Neural progenitor cell (in vitro differentiated cells): ENCODE measurements at regions not wholly inside any gene's neighbourhood (a gene's known extent, or its start where the extent isn't known, plus 50 kb on each side); places are given as distances from the start of the nearest gene placed in this dataset.
A peak's percentile ranks its signal among the peaks of the same experiment; 100 is the strongest.

Experiments
- DNase-seq: peaks from one replicate; pipeline ENCODE4 v3.0.0-alpha.2; 2016; ENCODE audit warnings: low spot score
- H2AFZ ChIP-seq: fragments of 200-600 bp; sonication (generic); replicated peaks from 2 replicates; pipeline ENCODE4 v1.6.1; 2016; ENCODE audit warnings: antibody characterized with exemption
- H3F3A ChIP-seq: fragments of 200-600 bp; sonication (generic); 2 replicates; pipeline ENCODE4 v1.6.1; 2016; ENCODE audit warnings: antibody characterized with exemption, low read depth
- H3K27ac ChIP-seq: fragments of 200-600 bp; sonication (generic); 2 replicates; pipeline ENCODE4 v1.5.1; 2016; ENCODE audit warnings: mild to moderate bottlenecking
- H3K27me3 ChIP-seq: fragments of 200-600 bp; sonication (generic); 2 replicates; pipeline ENCODE4 v1.6.1; 2016; ENCODE audit warnings: mild to moderate bottlenecking, moderate library complexity
- H3K36me3 ChIP-seq: fragments of 200-600 bp; sonication (generic); 2 replicates; pipeline ENCODE4 v1.5.1; 2016
- H3K4me1 ChIP-seq: fragments of 200-600 bp; sonication (generic); 2 replicates; pipeline ENCODE4 v1.6.1; 2016; ENCODE audit warnings: mixed run types
- H3K4me2 ChIP-seq: fragments of 200-600 bp; sonication (generic); 2 replicates; pipeline ENCODE4 v1.6.1; 2016
- H3K4me3 ChIP-seq: fragments of 200-600 bp; sonication (generic); 2 replicates; pipeline ENCODE4 v1.5.1; 2016
- H3K79me2 ChIP-seq: fragments of 200-600 bp; sonication (generic); 2 replicates; pipeline ENCODE4 v1.6.1; 2016; ENCODE audit warnings: low read depth
- H3K9ac ChIP-seq: fragments of 200-600 bp; sonication (generic); 2 replicates; pipeline ENCODE4 v1.6.1; 2016
- H3K9me3 ChIP-seq: fragments of 200-600 bp; sonication (generic); 2 replicates; pipeline ENCODE4 v1.5.1; 2016; ENCODE audit warnings: low read depth
- H4K20me1 ChIP-seq: fragments of 200-600 bp; sonication (generic); 2 replicates; pipeline ENCODE4 v1.6.1; 2016; ENCODE audit warnings: low read depth
- H3K27ac Mint-ChIP-seq: 3 replicates; pipeline ENCODE4 v1.8.0; 2021; ENCODE audit warnings: mixed read lengths
- H3K27me3 Mint-ChIP-seq: 2 replicates; pipeline ENCODE4 v1.8.0; 2022; ENCODE audit warnings: low read depth, mild to moderate bottlenecking, inconsistent platforms, moderate library complexity, mixed read lengths; ENCODE audit not compliant: insufficient read depth
- H3K36me3 Mint-ChIP-seq: 3 replicates; pipeline ENCODE4 v1.8.0; 2021; ENCODE audit warnings: mixed read lengths
- H3K4me1 Mint-ChIP-seq: 3 replicates; pipeline ENCODE4 v1.8.0; 2021; ENCODE audit warnings: mixed read lengths
- H3K4me3 Mint-ChIP-seq: 3 replicates; pipeline ENCODE4 v1.8.0; 2021; ENCODE audit warnings: mild to moderate bottlenecking, moderate library complexity, mixed read lengths
- H3K9me3 Mint-ChIP-seq: 3 replicates; pipeline ENCODE4 v1.8.0; 2020; ENCODE audit warnings: mixed read lengths
- EZH2 ChIP-seq: fragments of 200-600 bp; sonication (generic); IDR thresholded peaks from 2 replicates; pipeline ENCODE4 v1.6.1; 2017; ENCODE audit warnings: antibody characterized with exemption, mild to moderate bottlenecking, moderate library complexity
- EZH2phosphoT487 ChIP-seq: fragments of 200-600 bp; sonication (generic); IDR thresholded peaks from 2 replicates; pipeline ENCODE4 v1.6.1; 2017; ENCODE audit warnings: antibody characterized with exemption
- TF ChIP-seq, protein P1 (sequence below): fragments of 200-600 bp; sonication (generic); IDR thresholded peaks from 2 replicates; pipeline ENCODE4 v1.5.1; 2017; ENCODE audit warnings: antibody characterized with exemption, mild to moderate bottlenecking

DNA sequence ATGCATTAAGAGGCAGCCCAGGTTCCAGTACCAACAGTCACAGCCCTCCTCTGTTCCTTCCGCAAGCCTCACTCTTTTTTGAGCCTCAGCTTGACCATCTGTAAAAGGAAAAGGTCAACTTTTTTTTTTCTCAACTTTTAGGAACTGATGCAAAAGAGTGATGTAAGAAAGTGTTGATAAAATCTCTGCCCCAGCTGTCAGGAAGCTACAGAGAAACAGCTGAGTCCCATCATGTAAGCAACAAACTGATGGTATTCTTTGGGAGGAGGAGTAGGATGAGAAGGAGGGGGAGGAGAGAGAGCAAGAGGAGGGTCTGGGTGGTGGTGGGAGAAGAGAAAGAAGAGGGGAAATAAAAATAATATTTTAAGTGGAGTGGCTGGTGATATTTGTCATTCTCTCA lies 233.9 kb upstream of the TSHZ3 start:
- DNase-seq = no peak
- H3K4me3 Mint-ChIP-seq = no peak overlapping the region
- Histone ChIP-seq H2AFZ (peak overlapping the region; percentile 76), H3K9ac (no peak overlapping the region), H3K4me2 (no peak overlapping the region), H3K4me1 (no peaks in the 10 kb centered on the region), H4K20me1 (no peaks in the 10 kb centered on the region), H3K27me3 (no peaks in the 10 kb centered on the region), H3F3A (no peaks in the 10 kb centered on the region), H3K36me3 (no peaks in the 10 kb centered on the region), H3K4me3 (no peak overlapping the region), H3K9me3 (no peaks in the 10 kb centered on the region), H3K27ac (no peak overlapping the region), H3K79me2 (no peaks in the 10 kb centered on the region)
- peaks cover 3% of the 10 kb centered on the region for H3K27me3 Mint-ChIP-seq
- H3K36me3 Mint-ChIP-seq = no peaks in the 10 kb centered on the region
- H3K27ac Mint-ChIP-seq = no peak overlapping the region
- no peaks in the 10 kb centered on the region for H3K4me1 Mint-ChIP-seq
- no peak for TF ChIP-seq EZH2
- no peak for TF ChIP-seq EZH2phosphoT487
- TF ChIP-seq, protein P1, sequence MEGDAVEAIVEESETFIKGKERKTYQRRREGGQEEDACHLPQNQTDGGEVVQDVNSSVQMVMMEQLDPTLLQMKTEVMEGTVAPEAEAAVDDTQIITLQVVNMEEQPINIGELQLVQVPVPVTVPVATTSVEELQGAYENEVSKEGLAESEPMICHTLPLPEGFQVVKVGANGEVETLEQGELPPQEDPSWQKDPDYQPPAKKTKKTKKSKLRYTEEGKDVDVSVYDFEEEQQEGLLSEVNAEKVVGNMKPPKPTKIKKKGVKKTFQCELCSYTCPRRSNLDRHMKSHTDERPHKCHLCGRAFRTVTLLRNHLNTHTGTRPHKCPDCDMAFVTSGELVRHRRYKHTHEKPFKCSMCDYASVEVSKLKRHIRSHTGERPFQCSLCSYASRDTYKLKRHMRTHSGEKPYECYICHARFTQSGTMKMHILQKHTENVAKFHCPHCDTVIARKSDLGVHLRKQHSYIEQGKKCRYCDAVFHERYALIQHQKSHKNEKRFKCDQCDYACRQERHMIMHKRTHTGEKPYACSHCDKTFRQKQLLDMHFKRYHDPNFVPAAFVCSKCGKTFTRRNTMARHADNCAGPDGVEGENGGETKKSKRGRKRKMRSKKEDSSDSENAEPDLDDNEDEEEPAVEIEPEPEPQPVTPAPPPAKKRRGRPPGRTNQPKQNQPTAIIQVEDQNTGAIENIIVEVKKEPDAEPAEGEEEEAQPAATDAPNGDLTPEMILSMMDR = no peak
- no peaks in the 10 kb centered on the region for H3K9me3 Mint-ChIP-seq

DNA sequence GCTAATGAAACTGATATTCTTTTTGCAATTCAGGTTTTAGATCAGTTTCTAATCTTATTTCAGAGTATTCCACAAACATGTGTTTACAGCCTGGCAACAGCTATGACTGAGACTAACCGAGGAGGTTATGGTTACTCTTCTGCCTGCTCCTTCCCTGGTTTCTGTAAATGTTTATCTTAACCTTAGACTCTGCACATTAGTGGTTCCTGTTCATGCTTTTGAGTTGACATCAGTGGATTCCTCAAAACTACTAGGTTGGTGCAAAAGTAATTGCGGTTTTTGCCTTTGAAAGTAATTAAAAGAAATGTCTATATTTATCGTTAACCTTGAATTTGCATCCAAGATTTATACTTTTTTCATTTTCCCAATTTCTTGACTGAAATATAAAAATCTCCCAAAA lies 237.0 kb upstream of the TSHZ3 start:
- no peaks in the 10 kb centered on the region for H3K4me1 Mint-ChIP-seq
- Histone ChIP-seq H3K9ac (no peak overlapping the region), H3K36me3 (no peaks in the 10 kb centered on the region), H3K27ac (no peak overlapping the region), H4K20me1 (no peaks in the 10 kb centered on the region), H3K9me3 (no peaks in the 10 kb centered on the region), H2AFZ (no peak overlapping the region), H3K4me2 (no peak overlapping the region), H3K4me3 (no peak overlapping the region), H3K27me3 (no peaks in the 10 kb centered on the region), H3F3A (no peaks in the 10 kb centered on the region), H3K79me2 (no peaks in the 10 kb centered on the region), H3K4me1 (no peaks in the 10 kb centered on the region)
- no peak overlapping the region for H3K27ac Mint-ChIP-seq
- peaks cover 3% of the 10 kb centered on the region for H3K27me3 Mint-ChIP-seq
- no peak overlapping the region for H3K4me3 Mint-ChIP-seq
- no peaks in the 10 kb centered on the region for H3K36me3 Mint-ChIP-seq
- H3K9me3 Mint-ChIP-seq = no peaks in the 10 kb centered on the region
- no peak for DNase-seq
- no peak for TF ChIP-seq EZH2
- TF ChIP-seq, protein P1 = no peak

DNA sequence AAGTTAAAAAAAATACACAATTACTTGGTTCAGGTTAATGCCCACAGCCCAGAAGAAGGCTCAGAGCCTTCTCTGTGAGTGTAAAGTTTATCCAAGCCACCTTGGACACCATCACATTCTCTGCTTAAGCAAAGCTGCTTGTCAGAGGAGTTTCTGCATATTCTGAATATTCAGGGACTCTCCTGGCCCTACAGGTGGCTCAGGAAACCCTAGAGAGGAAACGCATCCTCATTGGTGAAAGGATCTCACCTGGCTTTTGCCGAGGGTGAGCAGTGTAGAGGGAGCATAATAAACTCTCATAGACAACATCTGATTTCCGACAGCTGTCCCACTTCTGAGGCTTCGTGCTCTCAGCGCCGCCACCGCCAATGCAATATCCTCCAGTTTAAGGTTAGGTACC lies 239.9 kb upstream of the TSHZ3 start:
- no peaks in the 10 kb centered on the region for H3K9me3 ChIP-seq
- H3K27me3 ChIP-seq = no peaks in the 10 kb centered on the region
- Mint-ChIP-seq H3K36me3 (no peaks in the 10 kb centered on the region), H3K4me3 (no peak overlapping the region), H3K9me3 (no peaks in the 10 kb centered on the region), H3K4me1 (no peaks in the 10 kb centered on the region), H3K27ac (no peak overlapping the region), H3K27me3 (peaks cover 2% of the 10 kb centered on the region)
- H3K36me3 ChIP-seq = no peaks in the 10 kb centered on the region
- no peaks in the 10 kb centered on the region for H3K4me1 ChIP-seq
- no peaks in the 10 kb centered on the region for H4K20me1 ChIP-seq
- TF ChIP-seq, protein P1 = no peak
- TF ChIP-seq EZH2 (no peak), EZH2phosphoT487 (no peak)
- no peak overlapping the region for H3K4me2 ChIP-seq
- H3K79me2 ChIP-seq = no peaks in the 10 kb centered on the region
- H3K4me3 ChIP-seq = no peak overlapping the region
- no peaks in the 10 kb centered on the region for H3F3A ChIP-seq
- no peak overlapping the region for H2AFZ ChIP-seq
- H3K9ac ChIP-seq = no peak overlapping the region
- no peak for DNase-seq
- no peak overlapping the region for H3K27ac ChIP-seq

- no peaks in the 10 kb centered on the region for H3K36me3 Mint-ChIP-seq
- H3K9me3 Mint-ChIP-seq = no peaks in the 10 kb centered on the region
- Histone ChIP-seq H3K27ac (no peak overlapping the region), H4K20me1 (no peaks in the 10 kb centered on the region), H3K79me2 (no peaks in the 10 kb centered on the region), H3K9ac (no peak overlapping the region), H3K4me1 (no peaks in the 10 kb centered on the region), H3K9me3 (no peaks in the 10 kb centered on the region), H3K27me3 (no peaks in the 10 kb centered on the region), H3F3A (no peaks in the 10 kb centered on the region), H3K4me3 (no peak overlapping the region), H2AFZ (no peak overlapping the region), H3K4me2 (no peak overlapping the region), H3K36me3 (no peaks in the 10 kb centered on the region)
- H3K4me1 Mint-ChIP-seq = no peaks in the 10 kb centered on the region
- no peak for DNase-seq
- TF ChIP-seq EZH2 = no peak
- TF ChIP-seq EZH2phosphoT487 = no peak
- TF ChIP-seq, protein P1 = no peak
- peaks cover 2% of the 10 kb centered on the region for H3K27me3 Mint-ChIP-seq
- no peak overlapping the region for H3K27ac Mint-ChIP-seq
- no peak overlapping the region for H3K4me3 Mint-ChIP-seq
Measured at GRCh38 chr19:31591258-31591657, 242.0 kb upstream of the TSHZ3 start.
